ENCODE measurements at regions not wholly inside any gene's neighbourhood (a gene's known extent, or its start where the extent isn't known, plus 50 kb on each side); places are given as distances from the start of the nearest gene placed in this dataset.

DNA sequence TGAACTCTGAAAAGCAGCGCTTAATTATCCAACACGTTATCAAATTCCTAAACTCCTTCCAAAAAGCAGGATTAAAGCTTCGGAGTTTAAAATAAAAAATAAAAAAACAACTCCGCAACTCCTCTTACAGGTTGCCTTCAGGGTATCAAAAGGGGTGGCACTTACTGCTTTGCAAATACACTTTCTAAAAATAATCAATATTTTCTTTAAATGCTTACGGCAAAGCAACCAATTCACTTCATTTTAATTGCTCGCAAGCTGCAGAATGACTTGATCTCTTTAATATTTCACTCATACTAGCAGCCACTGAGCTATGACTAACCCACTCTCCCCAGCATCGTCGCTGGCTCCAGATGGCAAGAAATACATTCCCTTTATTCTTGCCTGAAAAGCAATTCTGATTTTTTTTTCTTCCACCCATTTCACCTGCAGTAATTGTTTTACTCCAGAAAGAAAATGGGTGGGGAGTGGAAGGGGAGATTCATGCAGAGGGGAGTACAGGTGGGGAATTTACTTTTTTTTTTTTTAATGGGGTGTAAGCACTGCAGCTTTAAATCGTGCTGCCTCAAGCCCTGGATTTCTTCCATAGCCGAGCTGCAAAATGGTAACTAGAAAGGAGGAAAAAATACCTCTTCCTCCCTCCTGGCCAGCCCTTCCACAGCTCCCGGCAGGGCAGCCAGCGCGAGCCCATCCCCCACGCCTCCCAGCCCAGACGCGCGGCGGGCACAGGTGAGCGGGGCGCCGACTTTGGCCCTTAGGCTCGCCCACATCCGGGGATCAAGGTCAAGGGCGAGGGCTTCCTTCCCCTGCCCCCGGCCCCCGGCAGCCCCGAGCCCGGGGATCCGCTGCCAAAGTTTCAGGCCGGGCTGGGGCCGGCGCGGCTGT lies 54.2 kb upstream of the FHIP2A start:
- TF ChIP-seq CTCF (IDR thresholded peaks at IDR 0.05) = no peak
- TF ChIP-seq POLR2A (IDR thresholded peaks at IDR 0.05) = no peak
